H9 (cell line): ENCODE measurements at regions not wholly inside any gene's neighbourhood (a gene's known extent, or its start where the extent isn't known, plus 50 kb on each side); places are given as distances from the start of the nearest gene placed in this dataset.

Experiments used
- DNase-seq: peaks from one replicate; pipeline ENCODE4 v3.0.0-alpha.2; 2017
- H2AFZ ChIP-seq: one replicate; pipeline ENCODE4 v1.6.1; 2013; ENCODE audit warnings: mild to moderate bottlenecking, low read length, control low read depth, moderate library complexity
- H2AK5ac ChIP-seq: 2 replicates; pipeline ENCODE4 v1.6.1; 2013; ENCODE audit warnings: low read length, control low read depth, mixed read lengths; ENCODE audit not compliant: insufficient read length
- H2BK120ac ChIP-seq: one replicate; pipeline ENCODE4 v1.6.1; 2013; ENCODE audit warnings: low read depth, mild to moderate bottlenecking, low read length, control low read depth, inconsistent platforms; ENCODE audit not compliant: poor library complexity, severe bottlenecking
- H2BK12ac ChIP-seq: 2 replicates; pipeline ENCODE4 v1.6.1; 2013; ENCODE audit warnings: low read length, control low read depth, mixed read lengths, low read depth; ENCODE audit not compliant: insufficient read length
- H2BK15ac ChIP-seq: 2 replicates; pipeline ENCODE4 v1.6.1; 2013; ENCODE audit warnings: low read depth, low read length, control low read depth
- H2BK20ac ChIP-seq: one replicate; pipeline ENCODE4 v1.6.1; 2013; ENCODE audit warnings: low read depth, mild to moderate bottlenecking, low read length, control low read depth, inconsistent platforms; ENCODE audit not compliant: poor library complexity, severe bottlenecking
- H2BK5ac ChIP-seq: 2 replicates; pipeline ENCODE4 v1.6.1; 2013; ENCODE audit warnings: low read length, control low read depth, mixed read lengths; ENCODE audit not compliant: insufficient read length
- H3K14ac ChIP-seq: 2 replicates; pipeline ENCODE4 v1.6.1; 2013; ENCODE audit warnings: low read length, control low read depth; ENCODE audit not compliant: insufficient read depth
- H3K18ac ChIP-seq: 2 replicates; pipeline ENCODE4 v1.6.1; 2013; ENCODE audit warnings: low read depth, mild to moderate bottlenecking, mixed read lengths, low read length, control low read depth; ENCODE audit not compliant: insufficient read length
- H3K23ac ChIP-seq: 2 replicates; pipeline ENCODE4 v1.6.1; 2013; ENCODE audit warnings: low read length, control low read depth, mixed read lengths, low read depth; ENCODE audit not compliant: insufficient read length
- H3K23me2 ChIP-seq: 2 replicates; pipeline ENCODE4 v1.6.1; 2013; ENCODE audit warnings: low read depth, mild to moderate bottlenecking, mixed read lengths, low read length, control low read depth; ENCODE audit not compliant: insufficient read length, poor library complexity, severe bottlenecking
- H3K27ac ChIP-seq: 2 replicates; pipeline ENCODE4 v1.5.1; 2013; ENCODE audit warnings: low read length, control low read depth, mixed read lengths, low read depth; ENCODE audit not compliant: insufficient read length
- H3K27me3 ChIP-seq: 2 replicates; pipeline ENCODE4 v1.6.1; 2013; ENCODE audit warnings: low read length, control low read depth, inconsistent platforms; ENCODE audit not compliant: insufficient read depth
- H3K4ac ChIP-seq: 2 replicates; pipeline ENCODE4 v1.6.1; 2013; ENCODE audit warnings: low read depth, mild to moderate bottlenecking, control low read depth, inconsistent platforms, low read length, moderate library complexity
- H3K4me1 ChIP-seq: 2 replicates; pipeline ENCODE4 v1.6.1; 2013; ENCODE audit warnings: low read length, control low read depth, inconsistent platforms; ENCODE audit not compliant: insufficient read depth
- H3K4me2 ChIP-seq: 2 replicates; pipeline ENCODE4 v1.6.1; 2013; ENCODE audit warnings: low read length, control low read depth, mixed read lengths; ENCODE audit not compliant: insufficient read length, insufficient read depth
- H3K56ac ChIP-seq: 2 replicates; pipeline ENCODE4 v1.6.1; 2013; ENCODE audit warnings: low read depth, mild to moderate bottlenecking, mixed read lengths, low read length, control low read depth; ENCODE audit not compliant: insufficient read length
- H3K79me1 ChIP-seq: 2 replicates; pipeline ENCODE4 v1.6.1; 2013; ENCODE audit warnings: low read depth, mild to moderate bottlenecking, moderate library complexity, low read length, control low read depth, inconsistent platforms; ENCODE audit not compliant: insufficient read depth, poor library complexity, severe bottlenecking
- H3K79me2 ChIP-seq: 2 replicates; pipeline ENCODE4 v1.6.1; 2013; ENCODE audit warnings: low read length, control low read depth, inconsistent platforms; ENCODE audit not compliant: insufficient read depth
- H3K9ac ChIP-seq: 2 replicates; pipeline ENCODE4 v1.6.1; 2013; ENCODE audit warnings: low read length, control low read depth, mixed read lengths; ENCODE audit not compliant: insufficient read length; ENCODE audit errors: extremely low read depth
- H3K9me3 ChIP-seq: one replicate; pipeline ENCODE4 v1.6.1; 2013; ENCODE audit warnings: low read depth, low read length, inconsistent platforms; ENCODE audit not compliant: control insufficient read depth
- H3T11ph ChIP-seq: one replicate; pipeline ENCODE4 v1.6.1; 2013; ENCODE audit warnings: mild to moderate bottlenecking, low read length, control low read depth, inconsistent platforms
- H4K20me1 ChIP-seq: one replicate; pipeline ENCODE4 v1.6.1; 2013; ENCODE audit not compliant: control insufficient read depth, insufficient read length, insufficient read depth
- H4K5ac ChIP-seq: 2 replicates; pipeline ENCODE4 v1.6.1; 2013; ENCODE audit warnings: low read depth, mild to moderate bottlenecking, mixed read lengths, low read length, control low read depth; ENCODE audit not compliant: insufficient read length
- H4K8ac ChIP-seq: replicated peaks from 2 replicates; pipeline ENCODE4 v1.6.1; 2013; ENCODE audit warnings: low read length, control low read depth, mixed read lengths, low read depth; ENCODE audit not compliant: insufficient read length
- H4K91ac ChIP-seq: 2 replicates; pipeline ENCODE4 v1.6.1; 2013; ENCODE audit warnings: low read depth, mild to moderate bottlenecking, moderate library complexity, mixed read lengths, low read length, control low read depth; ENCODE audit not compliant: insufficient read length
- H3K27ac Mint-ChIP-seq, 3 experiments: 2 replicates in 2 of 3; 3 replicates in 1 of 3; pipeline ENCODE4 v1.8.0; 2020 to 2021; ENCODE audit warnings: mixed read lengths in 3 of 3, mild to moderate bottlenecking in 1 of 3, moderate library complexity in 1 of 3
- H3K27me3 Mint-ChIP-seq: 2 replicates; pipeline ENCODE4 v1.8.0; 2021; ENCODE audit warnings: low read depth, mild to moderate bottlenecking, moderate library complexity, mixed read lengths
- H3K36me3 Mint-ChIP-seq, 3 experiments: 2 replicates in 2 of 3; 3 replicates in 1 of 3; pipeline ENCODE4 v1.8.0; 2020 to 2021; ENCODE audit warnings: low read depth in 3 of 3, mixed read lengths in 3 of 3; ENCODE audit not compliant: insufficient read depth in 1 of 3
- H3K4me1 Mint-ChIP-seq, 2 experiments: 2 replicates each; pipeline ENCODE4 v1.8.0; 2020; ENCODE audit warnings: mixed read lengths in 2 of 2
- H3K4me3 Mint-ChIP-seq, 2 experiments: 2 replicates in 1 of 2; 3 replicates in 1 of 2; pipeline ENCODE4 v1.8.0; 2020 to 2021; ENCODE audit warnings: mild to moderate bottlenecking in 2 of 2, mixed read lengths in 2 of 2, moderate library complexity in 1 of 2
- H3K9me3 Mint-ChIP-seq, 2 experiments: 2 replicates in 1 of 2; 3 replicates in 1 of 2; pipeline ENCODE4 v1.8.0; 2020; ENCODE audit warnings: mild to moderate bottlenecking in 2 of 2, mixed read lengths in 2 of 2, moderate library complexity in 1 of 2
- CTCF ChIP-seq: fragments of 200-600 bp; sonication (generic); conservative IDR thresholded peaks from 3 replicates; pipeline ENCODE4 v1.8.0; 2021; ENCODE audit warnings: antibody characterized with exemption, mild to moderate bottlenecking
- WGBS: extraction: QIAGEN DNeasy Blood & Tissue Kit; methylation state at CpG from one replicate; pipeline ENCODE4 v1.1.7; 2013; ENCODE audit warnings: missing lambda C conversion rate, low lambda C conversion rate, mixed read lengths; ENCODE audit not compliant: insufficient read length; ENCODE audit errors: extremely low coverage; 5-methylcytosine and 5-hydroxymethylcytosine counted together

GRCh38 chr7:51785876-51786275 lies 469.3 kb upstream of the COBL start:
- no peak overlapping the region for H2AFZ ChIP-seq
- H4K5ac ChIP-seq, result no peak overlapping the region
- H3K4me2 ChIP-seq, result no peak overlapping the region
- no peaks in the 10 kb centered on the region for H3K9me3 ChIP-seq
- no peak overlapping the region for H2BK120ac ChIP-seq
- H3K27me3 Mint-ChIP-seq, result no peaks in the 10 kb centered on the region
- H3T11ph ChIP-seq, result no peak overlapping the region
- no peak overlapping the region for H2BK12ac ChIP-seq
- no peak overlapping the region for H3K14ac ChIP-seq
- H3K27me3 ChIP-seq, result no peaks in the 10 kb centered on the region
- H4K8ac ChIP-seq, result no peak overlapping the region
- H3K79me2 ChIP-seq, result no peaks in the 10 kb centered on the region
- H3K36me3 Mint-ChIP-seq, result no peaks in the 10 kb centered on the region; a peak in 1 of 7 replicates
- WGBS, result no CpG with 5 or more reads among the region's 9 CpGs
- no peak for DNase-seq
- no peak overlapping the region for H3K9ac ChIP-seq
- no peak overlapping the region for H3K27ac Mint-ChIP-seq
- H3K9me3 Mint-ChIP-seq, result peaks cover 0 to 2% of the 10 kb centered on the region in 2 experiments; a peak in 2 of 5 replicates
- H3K23me2 ChIP-seq, result no peaks in the 10 kb centered on the region
- no peak overlapping the region for H3K4ac ChIP-seq
- no peak overlapping the region for H3K27ac ChIP-seq
- no peak for TF ChIP-seq CTCF
- peaks cover 3 to 4% of the 10 kb centered on the region in 2 experiments for H3K4me1 Mint-ChIP-seq
- no peaks in the 10 kb centered on the region for H3K4me1 ChIP-seq
- H4K91ac ChIP-seq, result no peak overlapping the region
- no peaks in the 10 kb centered on the region for H4K20me1 ChIP-seq
- H3K18ac ChIP-seq, result no peak overlapping the region
- H2BK15ac ChIP-seq, result no peak overlapping the region
- H2AK5ac ChIP-seq, result no peak overlapping the region
- H3K56ac ChIP-seq, result no peak overlapping the region
- no peaks in the 10 kb centered on the region for H3K79me1 ChIP-seq
- H3K23ac ChIP-seq, result no peak overlapping the region
- no peak overlapping the region for H2BK20ac ChIP-seq
- H2BK5ac ChIP-seq, result no peak overlapping the region
- H3K4me3 Mint-ChIP-seq, result no peak overlapping the region
